HL-60 (cell line): ENCODE measurements at regions not wholly inside any gene's neighbourhood (a gene's known extent, or its start where the extent isn't known, plus 50 kb on each side); places are given as distances from the start of the nearest gene placed in this dataset.

Source experiments
- DNase-seq, 2 experiments: peaks; one replicate each; pipeline ENCODE4 v3.0.0-alpha.2; 2010 to 2020; ENCODE audit warnings: low read depth in 1 of 2, low spot score in 1 of 2
- H3K27ac ChIP-seq: fragments of 250-450 bp; sonication (Bioruptor Pico); replicated peaks from 2 replicates; pipeline ENCODE4 v1.5.1; 2020; ENCODE audit warnings: mild to moderate bottlenecking, moderate library complexity
- H3K27me3 ChIP-seq: fragments of 250-450 bp; sonication (Bioruptor Pico); 2 replicates; pipeline ENCODE4 v1.5.1; 2021; ENCODE audit warnings: mild to moderate bottlenecking, moderate library complexity; ENCODE audit not compliant: insufficient read depth, poor library complexity, severe bottlenecking
- H3K4me3 ChIP-seq: replicated peaks from 2 replicates; pipeline ENCODE4 v1.5.1; 2011; ENCODE audit warnings: mild to moderate bottlenecking, control low read depth, low read length; ENCODE audit not compliant: insufficient read depth
- GABPA ChIP-seq: IDR thresholded peaks from 2 replicates; pipeline ENCODE4 v1.6.1; 2012; ENCODE audit warnings: low read depth
- POLR2AphosphoS5 ChIP-seq: IDR thresholded peaks from 2 replicates; pipeline ENCODE4 v1.6.1; 2012; ENCODE audit warnings: low read depth
- REST ChIP-seq: IDR thresholded peaks from 2 replicates; pipeline ENCODE4 v1.6.1; 2012; ENCODE audit warnings: low read depth; ENCODE audit not compliant: insufficient replicate concordance
- SPI1 ChIP-seq: IDR thresholded peaks from 2 replicates; pipeline ENCODE4 v1.6.1; 2012; ENCODE audit warnings: low read depth, mild to moderate bottlenecking, borderline replicate concordance
- TF ChIP-seq, protein P1 (sequence below): IDR thresholded peaks from one replicate; pipeline ENCODE4 v1.5.1; 2011; ENCODE audit warnings: low read length, control low read depth, inconsistent platforms; ENCODE audit not compliant: insufficient read depth

DNA sequence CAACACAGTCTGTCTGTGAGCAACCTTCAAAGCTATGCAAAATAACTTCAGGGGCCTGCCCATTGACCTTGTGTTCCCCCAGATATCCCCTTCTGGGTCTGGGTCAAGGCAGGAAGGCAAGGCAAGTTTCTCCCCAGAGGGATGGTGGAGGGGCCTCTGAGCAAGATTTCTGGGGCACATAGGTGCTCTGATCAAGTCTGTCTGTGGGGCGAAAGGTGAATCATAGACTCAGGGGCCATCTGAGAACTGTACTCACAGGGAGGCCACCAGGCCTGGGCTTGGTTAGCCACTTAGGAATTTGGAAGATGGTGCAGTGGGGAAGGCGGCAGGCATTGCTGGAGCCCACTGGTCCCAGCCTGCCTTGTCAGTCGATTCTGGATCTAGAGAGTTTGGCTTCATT lies 92.4 kb downstream of the MINAR1 start:
- DNase-seq = no peak

DNA sequence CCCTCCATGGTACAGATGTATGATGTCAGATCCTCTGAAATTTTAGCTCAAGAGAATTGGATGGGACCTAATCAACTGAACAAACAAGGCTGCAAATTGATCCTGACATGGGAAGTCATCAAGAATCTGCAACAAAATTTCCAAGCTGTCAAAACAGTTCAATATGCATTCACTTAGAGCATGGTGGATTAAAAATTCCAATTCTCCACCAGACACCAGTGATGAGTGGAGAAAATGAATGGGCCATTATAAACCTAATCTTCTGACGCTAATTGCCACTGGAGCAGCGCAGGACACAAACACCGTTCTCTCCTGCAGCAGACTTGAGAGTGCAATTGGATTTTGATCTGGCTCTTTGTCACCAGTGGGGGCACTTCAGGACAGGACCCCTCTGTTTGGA lies 94.2 kb downstream of the MINAR1 start:
- Histone ChIP-seq H3K4me3 (no peak overlapping the region), H3K27me3 (no peaks in the 10 kb centered on the region), H3K27ac (no peak overlapping the region)
- DNase-seq = no peak
- TF ChIP-seq GABPA (no peak), REST (no peak)
- TF ChIP-seq, protein P1, sequence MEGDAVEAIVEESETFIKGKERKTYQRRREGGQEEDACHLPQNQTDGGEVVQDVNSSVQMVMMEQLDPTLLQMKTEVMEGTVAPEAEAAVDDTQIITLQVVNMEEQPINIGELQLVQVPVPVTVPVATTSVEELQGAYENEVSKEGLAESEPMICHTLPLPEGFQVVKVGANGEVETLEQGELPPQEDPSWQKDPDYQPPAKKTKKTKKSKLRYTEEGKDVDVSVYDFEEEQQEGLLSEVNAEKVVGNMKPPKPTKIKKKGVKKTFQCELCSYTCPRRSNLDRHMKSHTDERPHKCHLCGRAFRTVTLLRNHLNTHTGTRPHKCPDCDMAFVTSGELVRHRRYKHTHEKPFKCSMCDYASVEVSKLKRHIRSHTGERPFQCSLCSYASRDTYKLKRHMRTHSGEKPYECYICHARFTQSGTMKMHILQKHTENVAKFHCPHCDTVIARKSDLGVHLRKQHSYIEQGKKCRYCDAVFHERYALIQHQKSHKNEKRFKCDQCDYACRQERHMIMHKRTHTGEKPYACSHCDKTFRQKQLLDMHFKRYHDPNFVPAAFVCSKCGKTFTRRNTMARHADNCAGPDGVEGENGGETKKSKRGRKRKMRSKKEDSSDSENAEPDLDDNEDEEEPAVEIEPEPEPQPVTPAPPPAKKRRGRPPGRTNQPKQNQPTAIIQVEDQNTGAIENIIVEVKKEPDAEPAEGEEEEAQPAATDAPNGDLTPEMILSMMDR = no peak

More for the DNA sequence above, 92.4 kb downstream of the MINAR1 start:
- Histone ChIP-seq H3K4me3 (no peak overlapping the region), H3K27me3 (no peaks in the 10 kb centered on the region), H3K27ac (no peak overlapping the region)
- TF ChIP-seq REST (no peak), POLR2AphosphoS5 (no peak), SPI1 (no peak), GABPA (no peak)
- TF ChIP-seq, protein P1 = no peak

DNA sequence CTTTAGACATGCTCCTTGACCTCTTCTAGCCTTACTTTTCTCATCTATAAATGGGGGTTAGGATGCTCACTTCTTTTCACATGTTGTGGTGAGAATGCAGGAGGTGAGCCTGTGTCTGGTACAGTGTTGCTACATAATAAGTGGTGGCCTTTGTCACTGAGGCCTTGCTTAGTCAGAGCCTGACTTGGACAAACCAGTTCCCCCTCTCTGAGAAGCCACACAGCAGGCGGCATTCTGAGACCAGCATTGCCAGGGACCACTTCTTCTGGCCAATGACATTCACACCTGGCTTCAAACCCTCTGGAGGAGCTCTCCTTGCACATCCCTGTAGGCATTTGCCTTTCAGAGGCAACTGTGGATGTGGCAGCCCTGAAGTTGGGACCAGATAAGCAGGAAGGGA lies 95.7 kb downstream of the MINAR1 start:
- Histone ChIP-seq H3K27ac (no peak overlapping the region), H3K27me3 (no peaks in the 10 kb centered on the region), H3K4me3 (no peak overlapping the region)
- TF ChIP-seq GABPA (no peak), REST (no peak), SPI1 (no peak), POLR2AphosphoS5 (no peak)
- TF ChIP-seq, protein P1 = no peak
- DNase-seq = no peak
